Activated T-cell treated with anti-CD3 and anti-CD28 coated beads, Interleukin-2, amount 50 U/mL, for 24 hours (primary cell): ENCODE measurements at regions not wholly inside any gene's neighbourhood (a gene's known extent, or its start where the extent isn't known, plus 50 kb on each side); places are given as distances from the start of the nearest gene placed in this dataset.
"Not testable (repeated sequence)": the region's sequence is repeated elsewhere in the genome, so short reads cannot be mapped to it uniquely, and the experiment has no call there.

Experiments used
- DNase-seq: peaks from one replicate; pipeline ENCODE4 v3.0.0-alpha.2; 2020
- H3K27ac Mint-ChIP-seq: 2 replicates; pipeline ENCODE4 v1.8.0; 2020; ENCODE audit warnings: mild to moderate bottlenecking, mixed read lengths
- H3K27me3 Mint-ChIP-seq: 2 replicates; pipeline ENCODE4 v1.8.0; 2020; ENCODE audit warnings: mixed read lengths
- H3K36me3 Mint-ChIP-seq: 2 replicates; pipeline ENCODE4 v1.8.0; 2020; ENCODE audit warnings: low read depth, mixed read lengths
- H3K4me1 Mint-ChIP-seq: 2 replicates; pipeline ENCODE4 v1.8.0; 2020; ENCODE audit warnings: low read depth, mixed read lengths
- H3K4me3 Mint-ChIP-seq: 2 replicates; pipeline ENCODE4 v1.8.0; 2020; ENCODE audit warnings: mild to moderate bottlenecking, moderate library complexity, mixed read lengths
- H3K9me3 Mint-ChIP-seq: 2 replicates; pipeline ENCODE4 v1.8.0; 2020; ENCODE audit warnings: mixed read lengths

DNA sequence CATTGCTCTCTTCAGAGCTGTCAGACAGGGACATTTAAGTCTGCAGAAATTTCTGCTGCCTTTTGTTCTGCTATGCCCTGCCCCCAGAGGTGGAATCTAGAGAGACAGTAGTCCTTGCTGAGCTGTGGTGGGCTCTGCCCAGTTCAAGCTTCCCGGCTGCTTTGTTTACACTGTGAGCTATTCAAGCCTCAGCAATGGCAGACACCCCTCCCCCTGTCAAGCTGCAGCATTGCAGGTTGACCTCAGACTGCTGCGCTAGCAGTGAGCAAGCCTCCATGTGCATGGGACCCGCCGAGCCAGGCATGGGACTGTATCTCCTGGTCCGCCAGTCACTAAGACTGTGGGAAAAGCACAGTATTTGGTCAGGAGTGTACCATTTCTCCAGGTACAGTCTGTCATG is 53.6 kb upstream of the MAPK10 start:
- H3K27ac Mint-ChIP-seq, H3K27me3 Mint-ChIP-seq, H3K9me3 Mint-ChIP-seq, DNase-seq, H3K4me3 Mint-ChIP-seq, H3K36me3 Mint-ChIP-seq, H3K4me1 Mint-ChIP-seq: not testable (repeated sequence)

- Mint-ChIP-seq H3K4me1 (no peaks in the 10 kb centered on the region), H3K27me3 (no peaks in the 10 kb centered on the region), H3K27ac (no peak overlapping the region), H3K9me3 (peaks cover 9% of the 10 kb centered on the region), H3K4me3 (no peak overlapping the region), H3K36me3 (no peaks in the 10 kb centered on the region)
- no peak for DNase-seq
Measured at GRCh38 chr4:86414686-86415085, 54.8 kb upstream of the MAPK10 start.

DNA sequence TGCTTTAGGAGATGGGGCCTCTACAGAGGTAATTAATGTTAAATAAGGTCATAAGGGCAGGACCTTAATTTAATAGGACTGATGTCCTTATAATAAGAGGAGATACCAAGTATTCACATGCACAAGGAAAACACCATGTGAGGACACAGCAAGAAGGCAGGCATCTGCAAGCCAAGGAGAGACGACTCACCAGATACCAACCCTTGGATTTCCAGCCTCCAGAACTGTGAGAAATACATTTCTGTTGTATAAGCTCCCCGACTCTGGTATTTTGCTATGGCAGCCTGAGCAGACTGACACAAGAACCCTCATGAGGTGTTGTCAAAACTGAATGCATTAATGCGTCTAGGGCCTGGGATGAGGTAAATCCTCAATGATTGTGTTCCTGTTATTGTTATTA is 56.2 kb upstream of the MAPK10 start:
- no peak for DNase-seq
- no peak overlapping the region for H3K27ac Mint-ChIP-seq

GRCh38 chr4:86421461-86421860 is 61.6 kb upstream of the MAPK10 start:
- Mint-ChIP-seq H3K36me3 (no peaks in the 10 kb centered on the region), H3K9me3 (no peaks in the 10 kb centered on the region), H3K4me3 (no peak overlapping the region), H3K4me1 (no peaks in the 10 kb centered on the region), H3K27me3 (no peaks in the 10 kb centered on the region), H3K27ac (no peak overlapping the region)
- DNase-seq = no peak

More for the DNA sequence above, 56.2 kb upstream of the MAPK10 start:
- Mint-ChIP-seq H3K36me3 (no peaks in the 10 kb centered on the region), H3K27me3 (no peaks in the 10 kb centered on the region), H3K4me3 (no peak overlapping the region), H3K9me3 (peaks cover 9% of the 10 kb centered on the region), H3K4me1 (no peaks in the 10 kb centered on the region)

- Mint-ChIP-seq H3K9me3 (no peaks in the 10 kb centered on the region), H3K4me3 (no peak overlapping the region), H3K36me3 (no peaks in the 10 kb centered on the region)
Measured at GRCh38 chr4:86431543-86432116, 71.8 kb upstream of the MAPK10 start.

DNA sequence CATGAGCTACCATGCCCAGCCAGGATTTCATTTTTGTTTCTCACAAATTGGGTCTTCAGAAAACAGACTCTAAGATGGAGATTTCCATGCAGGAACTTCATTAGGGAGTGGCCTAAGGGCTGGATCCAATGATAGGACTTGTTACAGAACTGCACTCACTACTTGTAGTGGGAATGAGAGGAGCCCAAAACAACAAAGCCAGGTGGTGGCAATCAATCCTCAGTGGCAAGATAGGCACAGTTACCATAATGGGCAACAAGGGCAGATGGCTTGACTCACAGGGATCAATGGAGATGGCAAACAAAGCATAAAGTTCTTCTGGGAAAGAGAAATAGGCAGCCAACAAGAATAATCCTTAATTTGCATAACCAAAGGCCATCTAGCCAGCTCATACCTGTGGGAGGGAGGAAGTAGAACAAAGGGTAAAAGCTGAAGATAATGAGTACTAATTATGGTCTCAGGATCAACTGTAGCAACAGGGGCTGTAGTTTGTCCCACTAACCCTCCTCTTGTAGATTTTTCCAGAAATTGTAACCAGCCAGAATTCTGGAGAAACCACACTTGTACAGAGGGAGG is 72.8 kb upstream of the MAPK10 start:
- Mint-ChIP-seq H3K9me3 (no peaks in the 10 kb centered on the region), H3K36me3 (no peaks in the 10 kb centered on the region), H3K4me1 (no peaks in the 10 kb centered on the region), H3K27me3 (no peaks in the 10 kb centered on the region), H3K4me3 (no peak overlapping the region), H3K27ac (no peak overlapping the region)
- DNase-seq = no peak

More at GRCh38 chr4:86431543-86432116, 71.8 kb upstream of the MAPK10 start:
- no peaks in the 10 kb centered on the region for H3K4me1 Mint-ChIP-seq
- DNase-seq = no peak
- no peak overlapping the region for H3K27ac Mint-ChIP-seq
- H3K27me3 Mint-ChIP-seq = no peaks in the 10 kb centered on the region

DNA sequence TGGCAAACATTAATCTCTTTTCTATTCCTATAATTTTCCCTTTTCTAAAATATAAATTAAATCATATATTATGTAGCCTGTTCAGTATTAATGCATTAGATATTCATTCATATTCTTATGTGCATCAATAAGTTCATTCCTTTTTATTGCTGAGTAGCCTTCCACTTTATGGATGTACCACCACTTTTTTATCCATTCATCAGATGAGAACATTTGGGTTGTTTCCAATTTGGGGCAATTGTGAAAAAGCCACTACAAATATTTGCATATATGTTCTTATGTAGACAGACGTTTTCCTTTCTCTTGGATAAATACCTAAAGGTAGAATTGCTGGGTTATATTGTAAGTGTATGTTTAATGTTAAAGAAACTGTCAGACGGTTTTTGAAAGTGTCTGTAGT is 79.4 kb upstream of the MAPK10 start:
- no peaks in the 10 kb centered on the region for H3K36me3 Mint-ChIP-seq
- no peaks in the 10 kb centered on the region for H3K4me1 Mint-ChIP-seq
- H3K4me3 Mint-ChIP-seq = no peak overlapping the region
- DNase-seq = no peak
- no peak overlapping the region for H3K27ac Mint-ChIP-seq
- no peaks in the 10 kb centered on the region for H3K9me3 Mint-ChIP-seq
- peaks cover 9% of the 10 kb centered on the region for H3K27me3 Mint-ChIP-seq

DNA sequence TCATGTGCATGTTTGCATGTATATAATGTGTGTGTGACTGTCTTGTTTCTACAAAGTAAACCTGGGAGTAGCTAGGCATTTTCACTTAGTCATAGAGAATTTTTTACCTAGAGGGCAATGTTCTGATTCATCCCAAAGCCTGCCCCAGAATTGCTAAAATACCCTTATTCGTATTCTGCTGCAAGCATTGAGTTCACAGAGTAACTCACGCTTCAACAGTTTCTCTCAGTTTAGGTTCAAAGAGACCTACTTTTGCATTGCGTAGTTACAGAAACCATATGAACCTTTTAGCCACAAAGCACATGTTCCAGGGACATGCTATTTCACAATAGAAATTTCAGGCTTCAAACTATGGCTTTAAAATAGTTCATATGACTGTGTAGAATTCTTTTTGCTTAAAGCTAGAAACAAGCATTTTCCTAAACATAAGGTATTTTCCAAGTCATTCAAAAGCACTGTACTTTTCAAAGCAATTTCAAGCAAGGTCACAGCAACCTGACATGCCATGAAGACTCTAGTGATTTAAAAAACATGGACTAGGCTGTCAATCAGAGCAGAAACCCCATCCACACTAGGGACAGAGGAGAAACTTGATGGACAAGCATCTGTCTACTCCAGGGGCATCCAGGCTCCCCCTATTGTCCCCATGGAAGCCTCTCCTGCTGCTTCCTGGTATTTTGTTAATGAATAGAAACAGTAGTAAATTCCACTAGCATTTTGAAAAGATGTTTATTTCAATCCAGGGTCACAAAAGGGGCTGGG is 81.5 kb upstream of the MAPK10 start:
- DNase-seq = no peak
- H3K36me3 Mint-ChIP-seq = no peaks in the 10 kb centered on the region
- H3K4me3 Mint-ChIP-seq = no peak overlapping the region
- H3K9me3 Mint-ChIP-seq = no peaks in the 10 kb centered on the region
- no peaks in the 10 kb centered on the region for H3K4me1 Mint-ChIP-seq
- H3K27ac Mint-ChIP-seq = no peak overlapping the region
- peaks cover 11% of the 10 kb centered on the region for H3K27me3 Mint-ChIP-seq

GRCh38 chr4:86442881-86443280 is 83.0 kb upstream of the MAPK10 start:
- Mint-ChIP-seq H3K27ac (no peak overlapping the region), H3K9me3 (no peaks in the 10 kb centered on the region)
- DNase-seq = no peak

DNA sequence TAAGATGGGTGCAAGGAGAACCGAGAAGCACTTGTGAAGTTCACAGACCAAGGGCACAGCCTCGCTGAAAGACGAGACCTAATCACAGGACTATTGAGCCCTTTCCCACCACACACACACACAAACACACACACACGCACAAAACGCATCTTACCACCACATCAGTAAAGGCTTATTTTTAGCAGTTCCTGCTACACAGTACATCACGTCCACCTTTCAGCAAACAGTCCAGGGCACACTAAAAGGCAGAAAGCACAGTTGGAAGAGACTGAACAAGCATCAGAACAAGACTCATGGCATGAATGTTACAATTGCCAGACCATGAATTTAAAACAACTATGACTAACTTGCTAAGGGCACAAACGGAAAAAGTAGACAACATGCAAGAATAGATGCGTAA is 83.6 kb upstream of the MAPK10 start:
- no peak for DNase-seq
- Mint-ChIP-seq H3K4me3 (no peak overlapping the region), H3K27ac (no peak overlapping the region), H3K27me3 (peaks cover 11% of the 10 kb centered on the region), H3K36me3 (no peaks in the 10 kb centered on the region), H3K9me3 (no peaks in the 10 kb centered on the region), H3K4me1 (no peaks in the 10 kb centered on the region)

More at GRCh38 chr4:86442881-86443280, 83.0 kb upstream of the MAPK10 start:
- H3K27me3 Mint-ChIP-seq = peaks cover 11% of the 10 kb centered on the region
- no peaks in the 10 kb centered on the region for H3K36me3 Mint-ChIP-seq
- no peak overlapping the region for H3K4me3 Mint-ChIP-seq
- no peaks in the 10 kb centered on the region for H3K4me1 Mint-ChIP-seq

DNA sequence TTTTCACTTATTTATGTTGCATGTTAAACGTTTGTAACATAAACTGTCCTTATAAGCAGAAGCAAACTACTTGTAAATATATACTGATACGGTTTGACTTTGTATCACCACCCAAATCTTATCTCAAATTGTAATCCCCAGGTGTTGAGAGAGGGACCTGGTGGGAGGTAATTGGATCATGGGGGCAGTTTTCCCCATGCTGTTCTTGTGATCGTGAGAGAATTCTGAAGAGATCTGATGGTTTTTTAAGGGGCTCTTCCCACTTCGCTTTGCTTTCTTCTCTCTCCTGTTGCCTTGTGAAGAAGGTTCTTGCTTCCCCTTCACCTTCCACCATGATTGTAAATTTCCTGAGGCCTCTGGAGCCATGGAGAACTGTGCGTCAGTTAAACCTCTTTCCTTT is 87.1 kb upstream of the MAPK10 start:
- Mint-ChIP-seq H3K4me3 (no peak overlapping the region), H3K9me3 (no peaks in the 10 kb centered on the region), H3K4me1 (no peaks in the 10 kb centered on the region), H3K27me3 (peaks cover 21% of the 10 kb centered on the region), H3K27ac (no peak overlapping the region), H3K36me3 (no peaks in the 10 kb centered on the region)
- DNase-seq = no peak

DNA sequence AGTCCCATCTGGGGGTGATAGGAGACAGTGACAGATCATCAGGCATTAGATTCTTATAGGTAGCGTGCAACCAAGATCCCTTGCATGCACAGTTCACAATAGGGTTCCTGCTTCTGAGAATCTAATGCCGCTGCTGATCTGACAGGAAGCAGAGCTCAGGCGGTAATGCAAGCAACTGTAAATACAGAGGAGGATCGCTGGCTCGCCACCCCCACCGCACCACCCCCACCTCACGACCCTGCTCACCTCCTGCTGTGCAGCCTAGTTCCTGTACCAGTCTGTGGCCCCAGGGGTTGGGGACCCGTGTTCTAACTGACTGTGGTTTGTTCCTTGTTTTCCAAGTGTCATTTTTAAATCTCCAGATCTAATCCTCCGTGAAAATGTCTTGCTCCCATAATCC is 89.0 kb upstream of the MAPK10 start:
- no peaks in the 10 kb centered on the region for H3K4me1 Mint-ChIP-seq
- peaks cover 22% of the 10 kb centered on the region for H3K27me3 Mint-ChIP-seq
- no peak overlapping the region for H3K27ac Mint-ChIP-seq
- no peak overlapping the region for H3K4me3 Mint-ChIP-seq
- no peak for DNase-seq
- H3K36me3 Mint-ChIP-seq = no peaks in the 10 kb centered on the region
- no peaks in the 10 kb centered on the region for H3K9me3 Mint-ChIP-seq

DNA sequence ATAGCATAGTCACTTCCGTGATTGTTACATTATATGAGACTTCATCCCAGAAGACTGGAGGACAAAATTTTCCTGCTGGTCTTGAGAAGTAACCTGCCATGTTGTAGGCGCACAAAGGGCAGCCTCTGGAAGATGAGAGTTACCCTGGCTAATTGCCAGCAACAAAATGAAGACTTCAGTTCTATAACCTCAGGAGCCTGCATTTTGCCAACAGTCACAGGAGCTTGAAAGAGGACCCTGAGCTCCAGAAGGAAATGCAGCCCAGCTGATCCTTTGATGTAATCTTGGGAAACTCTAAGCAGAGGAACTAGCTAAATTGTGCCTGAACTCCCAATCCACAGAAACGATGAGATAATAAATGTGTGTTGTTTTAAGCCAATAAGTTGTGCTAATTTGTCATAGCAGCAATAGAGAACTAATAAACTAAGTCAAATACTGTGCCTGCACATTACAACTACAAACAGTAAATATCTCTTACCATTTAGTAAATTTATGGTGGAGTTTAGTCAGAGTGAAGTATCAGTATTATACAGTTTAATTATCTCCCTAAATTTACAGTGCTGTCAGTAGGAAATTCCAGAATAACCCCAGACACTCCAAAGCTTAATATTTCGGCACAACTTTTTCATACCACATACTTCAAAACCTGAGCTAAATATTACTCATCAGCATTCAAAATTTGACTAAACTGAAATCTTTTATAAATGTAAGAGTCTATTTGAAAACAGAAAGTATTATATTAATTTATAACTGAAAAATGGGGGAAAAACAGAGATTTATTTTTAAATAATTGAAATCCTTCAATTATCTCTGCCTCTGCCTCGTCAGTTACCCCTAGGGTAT is 90.1 kb upstream of the MAPK10 start:
- H3K27me3 Mint-ChIP-seq = peaks cover 26% of the 10 kb centered on the region
- no peak for DNase-seq
- H3K27ac Mint-ChIP-seq = no peak overlapping the region
- H3K4me1 Mint-ChIP-seq = no peaks in the 10 kb centered on the region
- H3K9me3 Mint-ChIP-seq = no peaks in the 10 kb centered on the region
- no peaks in the 10 kb centered on the region for H3K36me3 Mint-ChIP-seq
- H3K4me3 Mint-ChIP-seq = no peak overlapping the region

DNA sequence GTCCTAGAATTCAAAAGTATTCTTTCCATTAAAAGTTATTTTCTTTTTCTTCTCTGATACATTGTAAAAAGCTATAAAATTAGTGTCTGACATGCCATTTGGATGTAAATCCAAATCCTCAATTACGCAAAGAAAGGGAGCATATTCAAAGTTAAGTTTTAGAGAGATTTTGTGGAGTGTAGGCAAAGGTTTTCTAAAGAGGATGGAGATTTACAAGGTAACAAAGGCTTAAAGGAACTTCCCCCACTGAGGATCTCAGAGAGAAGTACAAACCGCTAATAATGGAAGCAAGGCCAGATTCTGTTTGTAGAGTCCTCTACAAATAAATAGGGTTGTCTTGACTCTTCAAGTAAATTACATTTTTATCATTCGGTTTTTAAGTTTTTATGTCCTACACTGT is 91.0 kb upstream of the MAPK10 start:
- Mint-ChIP-seq H3K4me3 (no peak overlapping the region), H3K27me3 (peaks cover 24% of the 10 kb centered on the region), H3K9me3 (no peaks in the 10 kb centered on the region), H3K27ac (no peak overlapping the region), H3K4me1 (no peaks in the 10 kb centered on the region), H3K36me3 (no peaks in the 10 kb centered on the region)
- no peak for DNase-seq
